NCI-H2107 treated with DMSO at 0.1 percent for 48 hours (cell line): ENCODE measurements at regions not wholly inside any gene's neighbourhood (a gene's known extent, or its start where the extent isn't known, plus 50 kb on each side); places are given as distances from the start of the nearest gene placed in this dataset.
"Not testable (repeated sequence)": the region's sequence is repeated elsewhere in the genome, so short reads cannot be mapped to it uniquely, and the experiment has no call there.

ENCODE experiments used
- DNase-seq: peaks from one replicate; lab custom pipeline; 2025; ENCODE audit not compliant: unreplicated experiment; lab: John Stamatoyannopoulos, UW

- no peak for DNase-seq
Measured at GRCh38 chr2:878245-878930, 72.3 kb upstream of the SNTG2 start.

DNA sequence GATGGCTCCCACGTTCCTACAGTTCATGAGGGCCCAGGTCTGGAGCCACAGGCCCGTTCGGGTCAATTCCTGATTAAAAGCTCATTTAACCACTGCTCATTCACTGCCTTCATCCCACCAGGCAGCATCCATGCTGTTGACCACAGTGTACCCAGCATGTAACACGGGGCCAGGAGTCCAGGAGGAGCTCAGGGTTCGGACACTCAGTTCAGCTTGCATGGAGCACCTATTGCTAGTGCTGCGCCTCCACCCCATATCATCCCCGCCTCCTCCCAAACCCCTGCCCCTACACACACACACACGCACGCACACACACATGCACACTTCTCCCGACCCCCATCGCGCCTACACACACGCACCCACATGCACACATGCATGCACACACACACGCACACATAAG, 72.9 kb upstream of the SNTG2 start:
- DNase-seq = no peak

DNA sequence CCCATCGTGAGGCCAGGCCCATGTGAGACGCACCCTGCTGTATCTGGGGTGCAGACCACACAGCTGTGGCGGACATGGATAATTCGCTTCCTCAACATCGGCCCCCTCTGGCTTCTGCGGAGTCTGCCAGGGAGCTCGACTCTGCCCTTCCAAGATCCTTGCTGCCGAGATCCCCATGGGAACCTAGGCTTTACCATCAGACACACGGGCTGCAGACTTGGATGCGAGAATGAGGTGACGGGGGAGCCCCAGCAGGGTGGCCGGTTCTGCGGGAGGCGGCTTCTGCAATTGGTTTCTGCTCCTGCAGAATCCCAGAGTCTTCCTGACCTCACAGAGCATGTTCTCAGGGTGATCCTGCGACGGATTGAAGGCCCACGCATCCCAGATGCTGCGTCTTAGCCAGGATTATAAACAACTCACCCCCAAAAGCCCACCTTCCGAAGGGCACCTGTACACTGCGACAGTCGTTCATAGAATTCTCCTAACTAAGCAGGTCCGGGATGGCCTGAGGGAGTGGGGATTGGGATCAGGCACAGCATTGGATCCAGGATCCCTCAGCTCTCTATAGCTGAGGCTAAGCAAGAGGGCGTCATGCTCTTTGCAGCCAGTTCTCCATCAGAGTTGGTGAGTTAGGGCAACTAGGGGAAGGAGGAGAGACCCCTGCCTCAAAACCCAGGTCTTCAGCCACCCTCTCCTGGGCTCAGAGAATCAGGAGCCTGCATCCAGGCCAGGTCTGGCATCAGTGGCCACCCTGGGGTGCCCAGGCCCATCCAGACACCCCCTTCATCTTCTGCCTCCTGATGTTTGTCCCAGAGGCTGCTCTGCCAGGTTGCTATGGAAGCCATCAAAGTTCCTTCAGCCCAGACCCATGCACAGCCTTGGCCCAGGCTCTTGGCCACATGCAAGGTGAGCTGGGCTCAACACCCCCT, 74.7 kb upstream of the SNTG2 start:
- no peak for DNase-seq

GRCh38 chr2:873651-874580, 76.7 kb upstream of the SNTG2 start:
- DNase-seq = no peak

DNA sequence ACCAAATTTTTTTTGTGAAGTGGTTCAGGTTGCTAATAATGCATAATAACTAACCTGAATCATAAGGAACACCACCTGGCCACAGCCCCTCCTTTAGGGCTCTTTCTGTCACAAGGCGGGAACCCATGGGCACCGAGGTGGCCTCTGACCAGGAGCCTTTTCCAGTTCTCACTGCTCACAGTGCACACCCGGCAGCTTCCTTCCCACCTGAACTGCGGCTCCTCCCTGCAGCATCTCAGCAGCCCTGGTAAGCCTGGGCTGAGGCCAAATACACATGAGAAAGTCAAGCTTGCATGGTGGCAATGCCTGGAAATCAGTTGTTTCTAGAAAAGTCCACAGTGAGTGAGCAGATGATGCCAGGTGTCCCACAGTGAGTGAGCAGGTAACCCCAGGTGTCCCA, 77.6 kb upstream of the SNTG2 start:
- no peak for DNase-seq

- DNase-seq = no peak
Measured at GRCh38 chr2:871926-872680, 78.5 kb upstream of the SNTG2 start.

DNA sequence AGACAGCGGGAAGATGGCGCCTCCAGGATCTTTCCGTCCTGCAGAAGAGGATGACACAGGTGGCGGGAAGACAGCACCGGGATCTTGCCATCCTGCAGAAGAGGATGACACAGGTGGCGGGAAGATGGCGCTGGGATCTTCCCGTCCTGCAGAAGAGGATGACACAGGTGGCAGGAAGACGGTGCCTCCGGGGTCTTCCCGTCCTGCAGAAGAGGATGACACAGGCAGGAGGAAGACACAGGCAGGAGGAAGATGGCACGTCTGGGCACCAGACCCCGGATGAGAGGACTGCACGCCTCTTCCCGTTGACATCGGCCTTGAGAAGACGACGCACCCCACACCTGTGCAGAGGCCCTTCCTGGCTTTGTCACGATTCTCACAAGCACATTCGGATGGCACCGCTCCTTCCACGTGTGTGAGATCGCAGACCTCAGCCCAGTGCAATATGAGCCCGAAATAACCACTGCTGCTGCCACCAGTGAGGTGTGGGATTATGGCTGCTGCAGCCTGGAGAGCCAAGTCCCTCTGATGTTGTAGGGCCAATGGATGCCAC, 79.4 kb upstream of the SNTG2 start:
- no peak for DNase-seq

DNA sequence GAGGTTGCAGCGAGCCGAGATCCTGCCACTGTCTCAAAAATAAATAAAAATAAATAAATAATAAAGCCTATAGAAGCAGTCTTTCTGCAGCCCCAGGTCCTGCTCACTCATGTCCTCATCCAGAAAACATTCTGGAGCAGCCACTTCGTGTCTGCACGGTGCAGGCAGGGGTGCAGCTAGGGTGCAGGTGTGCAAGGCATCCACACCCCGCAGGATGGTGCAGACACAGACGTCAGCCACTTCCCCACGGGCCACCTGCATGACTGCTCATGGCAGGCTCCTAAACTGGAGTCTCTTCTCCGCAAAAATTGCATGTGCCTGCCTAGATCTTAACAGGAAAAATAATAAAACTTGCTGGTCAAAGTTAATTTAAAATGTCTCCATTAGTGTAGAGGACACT, 80.2 kb upstream of the SNTG2 start:
- no peak for DNase-seq

GRCh38 chr2:869894-870293, 80.8 kb upstream of the SNTG2 start:
- DNase-seq = no peak

- no peak for DNase-seq
Measured at GRCh38 chr2:869357-869871, 81.2 kb upstream of the SNTG2 start.

- not testable (repeated sequence) for DNase-seq
Measured at GRCh38 chr2:868857-869256, 81.8 kb upstream of the SNTG2 start.

- no peak for DNase-seq
Measured at GRCh38 chr2:867296-867695, 83.4 kb upstream of the SNTG2 start.

GRCh38 chr2:866887-867286, 83.8 kb upstream of the SNTG2 start:
- DNase-seq = peak; percentile 22

- DNase-seq = no peak
Measured at GRCh38 chr2:866009-866680, 84.5 kb upstream of the SNTG2 start.

DNA sequence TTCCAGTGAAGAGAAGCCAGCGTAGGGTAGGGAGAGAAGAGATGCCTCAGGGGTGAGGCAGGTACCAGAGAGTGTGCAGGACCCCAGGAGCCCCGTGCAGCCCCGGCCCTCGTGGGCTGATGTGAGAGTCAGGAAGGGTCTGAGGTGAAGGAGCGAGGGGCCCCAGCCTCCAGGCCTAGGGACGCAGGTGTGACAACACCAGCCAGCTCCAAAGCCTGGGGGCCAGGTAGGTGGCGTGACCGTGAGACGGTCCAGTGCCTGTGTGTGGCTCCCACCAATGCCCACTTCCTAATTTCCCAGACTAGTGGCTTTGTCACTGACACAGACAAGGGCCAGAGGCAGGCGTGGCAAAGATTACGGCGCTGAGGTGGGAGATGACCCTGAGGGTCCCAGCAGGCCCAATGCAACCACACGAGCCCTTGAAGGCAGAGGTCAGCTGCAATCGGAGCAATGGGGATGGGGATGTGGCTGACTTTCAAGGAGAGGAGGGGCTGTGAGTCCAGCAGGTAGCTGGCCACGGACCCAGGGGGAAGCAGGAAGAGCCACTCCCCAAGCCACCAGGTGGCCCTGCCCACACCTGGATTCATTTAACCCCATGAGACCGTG, 86.0 kb upstream of the SNTG2 start:
- DNase-seq = no peak

- no peak for DNase-seq
Measured at GRCh38 chr2:863732-864450, 86.8 kb upstream of the SNTG2 start.

- no peak for DNase-seq
Measured at GRCh38 chr2:862731-863466, 87.8 kb upstream of the SNTG2 start.

GRCh38 chr2:862355-862687, 88.3 kb upstream of the SNTG2 start:
- DNase-seq = no peak
